DOHH2 (cell line): ENCODE measurements at regions not wholly inside any gene's neighbourhood (a gene's known extent, or its start where the extent isn't known, plus 50 kb on each side); places are given as distances from the start of the nearest gene placed in this dataset.

Experiments
- H3F3A ChIP-seq: fragments of 200-600 bp; sonication (generic), shearing (Covaris generic); 2 replicates; pipeline ENCODE4 v1.6.0; 2016; ENCODE audit warnings: antibody characterized with exemption, mild to moderate bottlenecking; ENCODE audit not compliant: control insufficient read depth, insufficient read depth
- H3K27ac ChIP-seq: fragments of 200-600 bp; sonication (generic); 2 replicates; pipeline ENCODE4 v1.5.1; 2014; ENCODE audit warnings: low read depth, mild to moderate bottlenecking, low read length, moderate library complexity
- H3K27me3 ChIP-seq: fragments of 200-600 bp; sonication (generic); 2 replicates; pipeline ENCODE4 v1.6.1; 2014; ENCODE audit warnings: mild to moderate bottlenecking, low read length, mixed read lengths; ENCODE audit not compliant: control insufficient read depth
- H3K36me3 ChIP-seq: fragments of 200-600 bp; sonication (generic); 2 replicates; pipeline ENCODE4 v1.6.1; 2014; ENCODE audit warnings: mild to moderate bottlenecking, low read length, moderate library complexity, mixed read lengths; ENCODE audit not compliant: control insufficient read depth
- H3K4me1 ChIP-seq: fragments of 200-600 bp; sonication (generic); 2 replicates; pipeline ENCODE4 v1.6.1; 2014; ENCODE audit warnings: mild to moderate bottlenecking, low read length, mixed read lengths; ENCODE audit not compliant: control insufficient read depth
- H3K4me2 ChIP-seq: fragments of 200-600 bp; sonication (generic); 2 replicates; pipeline ENCODE4 v1.6.0; 2014; ENCODE audit warnings: mild to moderate bottlenecking, low read length, moderate library complexity
- H3K4me3 ChIP-seq: fragments of 200-600 bp; sonication (generic); 2 replicates; pipeline ENCODE4 v1.5.1; 2014; ENCODE audit warnings: mild to moderate bottlenecking, low read length, mixed read lengths
- H3K79me2 ChIP-seq: fragments of 200-600 bp; sonication (generic); 2 replicates; pipeline ENCODE4 v1.6.1; 2014; ENCODE audit warnings: mild to moderate bottlenecking, low read length, mixed read lengths; ENCODE audit not compliant: control insufficient read depth
- H3K9me2 ChIP-seq: fragments of 200-600 bp; sonication (generic); replicated peaks from 2 replicates; pipeline ENCODE4 v1.6.1; 2014; ENCODE audit warnings: mild to moderate bottlenecking, low read length, mixed read lengths; ENCODE audit not compliant: control insufficient read depth
- H3K9me3 ChIP-seq: fragments of 200-600 bp; sonication (generic); 2 replicates; pipeline ENCODE4 v1.6.1; 2014; ENCODE audit warnings: antibody characterized with exemption, low read length, mixed read lengths; ENCODE audit not compliant: control insufficient read depth, insufficient read depth
- H4K20me1 ChIP-seq: fragments of 200-600 bp; sonication (generic); 2 replicates; pipeline ENCODE4 v1.6.0; 2014; ENCODE audit warnings: low read depth, mild to moderate bottlenecking, antibody characterized with exemption, low read length, moderate library complexity; ENCODE audit not compliant: control insufficient read depth, insufficient read depth
- CTCF ChIP-seq: fragments of 200-600 bp; sonication (generic); IDR thresholded peaks from one replicate; pipeline ENCODE4 v1.5.1; 2014; ENCODE audit warnings: antibody characterized with exemption, mild to moderate bottlenecking, low read depth, low read length; ENCODE audit not compliant: poor library complexity, severe bottlenecking
- EZH2phosphoT487 ChIP-seq: fragments of 200-600 bp; sonication (generic); IDR thresholded peaks from 2 replicates; pipeline ENCODE4 v1.6.1; 2017; ENCODE audit warnings: borderline replicate concordance, mild to moderate bottlenecking, antibody characterized with exemption, low read length, moderate library complexity, mixed read lengths

DNA sequence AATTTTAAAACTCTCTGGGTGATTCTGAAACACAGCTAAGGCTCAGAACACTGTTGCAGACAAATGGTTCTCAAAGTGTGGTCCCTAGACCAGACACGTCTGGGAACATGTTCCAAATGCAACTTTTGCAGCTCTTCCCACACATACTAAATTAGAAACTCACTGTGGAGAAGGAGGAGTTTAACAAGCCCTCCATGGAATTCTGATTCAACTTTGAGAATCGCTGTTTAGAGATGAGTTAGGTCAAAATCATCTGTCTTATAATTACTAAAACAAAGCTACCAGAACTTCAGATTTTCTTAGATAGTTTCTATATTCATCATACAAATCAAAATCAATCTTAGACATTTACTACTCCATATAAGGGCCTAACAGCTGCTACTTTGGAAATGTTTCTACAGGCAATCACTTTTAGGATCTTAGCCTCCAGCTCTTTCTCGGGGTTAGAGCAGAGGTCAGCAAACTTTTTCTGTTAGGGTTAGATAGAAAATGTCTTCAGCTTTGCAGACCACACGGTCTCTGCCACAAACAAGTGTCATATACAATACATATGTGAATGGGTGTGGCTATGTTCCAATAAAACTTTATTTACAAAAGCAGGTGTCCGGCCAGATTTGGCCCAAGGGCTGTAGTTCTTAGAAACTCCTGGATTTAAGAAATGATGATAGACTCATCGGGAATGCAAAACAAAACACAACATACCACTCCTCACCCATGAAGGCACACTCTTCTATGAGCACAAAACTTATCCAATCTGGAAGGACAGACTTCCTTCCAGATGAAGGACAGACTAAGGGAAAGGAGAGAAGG lies 50.0 kb upstream of the ARHGAP18 start:
- H3K79me2 ChIP-seq: no peaks in the 10 kb centered on the region
- peaks cover 19% of the 10 kb centered on the region for H3K27me3 ChIP-seq
- no peak overlapping the region for H3K27ac ChIP-seq
- no peak overlapping the region for H3K4me2 ChIP-seq
- no peaks in the 10 kb centered on the region for H3K9me2 ChIP-seq
- H3K4me1 ChIP-seq: no peaks in the 10 kb centered on the region
- H3K9me3 ChIP-seq: no peaks in the 10 kb centered on the region
- no peaks in the 10 kb centered on the region for H3K36me3 ChIP-seq
- H4K20me1 ChIP-seq: no peaks in the 10 kb centered on the region
- no peak overlapping the region for H3K4me3 ChIP-seq
- TF ChIP-seq CTCF (no peak), EZH2phosphoT487 (no peak)
- H3F3A ChIP-seq: no peaks in the 10 kb centered on the region
